ENCODE measurements at regions not wholly inside any gene's neighbourhood (a gene's known extent, or its start where the extent isn't known, plus 50 kb on each side); places are given as distances from the start of the nearest gene placed in this dataset.
"Not testable (repeated sequence)": the region's sequence is repeated elsewhere in the genome, so short reads cannot be mapped to it uniquely, and the experiment has no call there.

GRCh38 chr5:116858705-116859333 is 284.2 kb upstream of the SEMA6A start:
- DNase-seq (ENCODE audit: insufficient read length, low spot score): no peak
- FAIRE-seq: peak; percentile 37

- not testable (repeated sequence) for DNase-seq (ENCODE audit: insufficient read length, low spot score); FAIRE-seq
Observed at GRCh38 chr5:116858020-116858419, 283.4 kb upstream of the SEMA6A start.

GRCh38 chr5:116856271-116856670 is 281.6 kb upstream of the SEMA6A start:
- no peak for DNase-seq (ENCODE audit: insufficient read length, low spot score)
- no peak for FAIRE-seq

- no peak for FAIRE-seq
- no peak for DNase-seq (ENCODE audit: insufficient read length, low spot score)
Observed at GRCh38 chr5:116853992-116854391, 279.4 kb upstream of the SEMA6A start.

- FAIRE-seq (no peak), DNase-seq (ENCODE audit: insufficient read length, low spot score) (no peak)
Observed at GRCh38 chr5:116848954-116849581, 274.4 kb upstream of the SEMA6A start.

- DNase-seq (ENCODE audit: insufficient read length, low spot score): no peak
- FAIRE-seq: no peak
Observed at GRCh38 chr5:116847960-116848359, 273.3 kb upstream of the SEMA6A start.

- FAIRE-seq: no peak
- DNase-seq (ENCODE audit: insufficient read length, low spot score): no peak
Observed at GRCh38 chr5:116844015-116844414, 269.4 kb upstream of the SEMA6A start.

- DNase-seq (ENCODE audit: insufficient read length, low spot score): no peak
- no peak for FAIRE-seq
Observed at GRCh38 chr5:116842514-116842961, 267.9 kb upstream of the SEMA6A start.

- DNase-seq (ENCODE audit: insufficient read length, low spot score): no peak
- FAIRE-seq: no peak
Observed at GRCh38 chr5:116841734-116842133, 267.1 kb upstream of the SEMA6A start.

GRCh38 chr5:116838011-116838536 is 263.5 kb upstream of the SEMA6A start:
- FAIRE-seq (no peak), DNase-seq (ENCODE audit: insufficient read length, low spot score) (no peak)

- DNase-seq (ENCODE audit: insufficient read length, low spot score) (no peak), FAIRE-seq (no peak)
Observed at GRCh38 chr5:116834796-116835515, 260.3 kb upstream of the SEMA6A start.

GRCh38 chr5:116830079-116830478 is 255.5 kb upstream of the SEMA6A start:
- FAIRE-seq (no peak), DNase-seq (ENCODE audit: insufficient read length, low spot score) (no peak)

GRCh38 chr5:116827078-116827477 is 252.5 kb upstream of the SEMA6A start:
- no peak for DNase-seq (ENCODE audit: insufficient read length, low spot score)

GRCh38 chr5:116825486-116825885 is 250.9 kb upstream of the SEMA6A start:
- no peak for FAIRE-seq

More at GRCh38 chr5:116827078-116827477, 252.5 kb upstream of the SEMA6A start:
- no peak for FAIRE-seq

GRCh38 chr5:116824751-116825438 is 250.3 kb upstream of the SEMA6A start:
- no peak for FAIRE-seq
- DNase-seq (ENCODE audit: insufficient read length, low spot score): no peak

More at GRCh38 chr5:116825486-116825885, 250.9 kb upstream of the SEMA6A start:
- no peak for DNase-seq (ENCODE audit: insufficient read length, low spot score)

GRCh38 chr5:116814626-116815385 is 240.2 kb upstream of the SEMA6A start:
- DNase-seq (ENCODE audit: insufficient read length, low spot score) (no peak), FAIRE-seq (no peak)

GRCh38 chr5:116813906-116814305 is 239.3 kb upstream of the SEMA6A start:
- DNase-seq (ENCODE audit: insufficient read length, low spot score): no peak
- FAIRE-seq: no peak

- DNase-seq (ENCODE audit: insufficient read length, low spot score): no peak
- FAIRE-seq: no peak
Observed at GRCh38 chr5:116813356-116813755, 238.7 kb upstream of the SEMA6A start.

GRCh38 chr5:116810951-116811350 is 236.3 kb upstream of the SEMA6A start:
- FAIRE-seq (no peak), DNase-seq (ENCODE audit: insufficient read length, low spot score) (no peak)

GRCh38 chr5:116806836-116807235 is 232.2 kb upstream of the SEMA6A start:
- DNase-seq (ENCODE audit: insufficient read length, low spot score) (no peak), FAIRE-seq (no peak)
